DND-41 (cell line): ENCODE measurements at regions not wholly inside any gene's neighbourhood (a gene's known extent, or its start where the extent isn't known, plus 50 kb on each side); places are given as distances from the start of the nearest gene placed in this dataset.

Experiments used
- EZH2 ChIP-seq: IDR thresholded peaks from 3 replicates; pipeline ENCODE4 v1.6.1; 2012; ENCODE audit warnings: borderline replicate concordance, low read depth, mild to moderate bottlenecking, moderate library complexity, low read length, inconsistent platforms; ENCODE audit not compliant: severe bottlenecking
- TF ChIP-seq, protein P1 (sequence below): IDR thresholded peaks from 2 replicates; pipeline ENCODE4 v1.5.1; 2012; ENCODE audit warnings: borderline replicate concordance, low read length, moderate library complexity, mild to moderate bottlenecking; ENCODE audit not compliant: poor library complexity, severe bottlenecking; ENCODE audit errors: extremely low read depth

GRCh38 chr14:29463727-29464395 is 463.8 kb downstream of the PRKD1 start:
- TF ChIP-seq, protein P1, sequence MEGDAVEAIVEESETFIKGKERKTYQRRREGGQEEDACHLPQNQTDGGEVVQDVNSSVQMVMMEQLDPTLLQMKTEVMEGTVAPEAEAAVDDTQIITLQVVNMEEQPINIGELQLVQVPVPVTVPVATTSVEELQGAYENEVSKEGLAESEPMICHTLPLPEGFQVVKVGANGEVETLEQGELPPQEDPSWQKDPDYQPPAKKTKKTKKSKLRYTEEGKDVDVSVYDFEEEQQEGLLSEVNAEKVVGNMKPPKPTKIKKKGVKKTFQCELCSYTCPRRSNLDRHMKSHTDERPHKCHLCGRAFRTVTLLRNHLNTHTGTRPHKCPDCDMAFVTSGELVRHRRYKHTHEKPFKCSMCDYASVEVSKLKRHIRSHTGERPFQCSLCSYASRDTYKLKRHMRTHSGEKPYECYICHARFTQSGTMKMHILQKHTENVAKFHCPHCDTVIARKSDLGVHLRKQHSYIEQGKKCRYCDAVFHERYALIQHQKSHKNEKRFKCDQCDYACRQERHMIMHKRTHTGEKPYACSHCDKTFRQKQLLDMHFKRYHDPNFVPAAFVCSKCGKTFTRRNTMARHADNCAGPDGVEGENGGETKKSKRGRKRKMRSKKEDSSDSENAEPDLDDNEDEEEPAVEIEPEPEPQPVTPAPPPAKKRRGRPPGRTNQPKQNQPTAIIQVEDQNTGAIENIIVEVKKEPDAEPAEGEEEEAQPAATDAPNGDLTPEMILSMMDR: no peak
- TF ChIP-seq EZH2: no peak
